HFFc6 (cell line): ENCODE measurements at regions not wholly inside any gene's neighbourhood (a gene's known extent, or its start where the extent isn't known, plus 50 kb on each side); places are given as distances from the start of the nearest gene placed in this dataset.

Experiments
- DNase-seq: peaks from one replicate; pipeline ENCODE4 v3.0.0-alpha.2; 2018
- H3K27ac Mint-ChIP-seq: 2 replicates; pipeline ENCODE4 v1.8.0; 2020; ENCODE audit warnings: mild to moderate bottlenecking, mixed read lengths
- H3K27me3 Mint-ChIP-seq: 2 replicates; pipeline ENCODE4 v1.8.0; 2021; ENCODE audit warnings: mild to moderate bottlenecking, moderate library complexity, mixed read lengths; ENCODE audit not compliant: insufficient read depth
- H3K36me3 Mint-ChIP-seq: 2 replicates; pipeline ENCODE4 v1.8.0; 2021; ENCODE audit warnings: low read depth, mixed read lengths
- H3K4me1 Mint-ChIP-seq: 2 replicates; pipeline ENCODE4 v1.8.0; 2020; ENCODE audit warnings: low read depth, mixed read lengths
- H3K4me3 Mint-ChIP-seq: 2 replicates; pipeline ENCODE4 v1.8.0; 2020; ENCODE audit warnings: mild to moderate bottlenecking, moderate library complexity, mixed read lengths
- H3K9me3 Mint-ChIP-seq: 2 replicates; pipeline ENCODE4 v1.8.0; 2020; ENCODE audit warnings: mild to moderate bottlenecking, mixed read lengths
- TF ChIP-seq, protein P1 (sequence below): fragments of 200-600 bp; sonication (generic); IDR thresholded peaks from 2 replicates; pipeline ENCODE4 v1.5.0; 2021; ENCODE audit warnings: antibody characterized with exemption, mild to moderate bottlenecking

DNA sequence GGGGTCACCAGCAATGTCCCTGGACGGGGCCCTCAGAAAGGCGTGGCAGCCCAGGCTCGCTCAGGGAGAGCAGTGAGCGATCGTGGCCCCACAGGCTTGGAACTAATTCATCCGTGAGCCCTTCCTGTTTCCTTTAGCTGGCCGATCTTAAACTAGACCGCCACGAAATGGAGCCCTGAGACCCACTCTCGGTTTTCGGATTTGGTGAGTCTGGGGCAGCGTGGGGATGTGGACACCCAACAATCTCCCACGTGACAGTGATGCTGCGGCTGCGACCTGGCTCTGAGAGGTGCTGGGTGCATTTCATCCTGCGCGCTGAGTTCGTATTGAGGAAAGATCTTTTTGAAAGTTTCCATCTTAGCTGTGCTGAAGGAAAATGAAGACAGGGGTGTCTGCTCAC lies 501.3 kb upstream of the B3GAT1 start:
- H3K9me3 Mint-ChIP-seq = peaks cover 69% of the 10 kb centered on the region
- no peaks in the 10 kb centered on the region for H3K4me1 Mint-ChIP-seq
- H3K27ac Mint-ChIP-seq = no peak overlapping the region
- TF ChIP-seq, protein P1, sequence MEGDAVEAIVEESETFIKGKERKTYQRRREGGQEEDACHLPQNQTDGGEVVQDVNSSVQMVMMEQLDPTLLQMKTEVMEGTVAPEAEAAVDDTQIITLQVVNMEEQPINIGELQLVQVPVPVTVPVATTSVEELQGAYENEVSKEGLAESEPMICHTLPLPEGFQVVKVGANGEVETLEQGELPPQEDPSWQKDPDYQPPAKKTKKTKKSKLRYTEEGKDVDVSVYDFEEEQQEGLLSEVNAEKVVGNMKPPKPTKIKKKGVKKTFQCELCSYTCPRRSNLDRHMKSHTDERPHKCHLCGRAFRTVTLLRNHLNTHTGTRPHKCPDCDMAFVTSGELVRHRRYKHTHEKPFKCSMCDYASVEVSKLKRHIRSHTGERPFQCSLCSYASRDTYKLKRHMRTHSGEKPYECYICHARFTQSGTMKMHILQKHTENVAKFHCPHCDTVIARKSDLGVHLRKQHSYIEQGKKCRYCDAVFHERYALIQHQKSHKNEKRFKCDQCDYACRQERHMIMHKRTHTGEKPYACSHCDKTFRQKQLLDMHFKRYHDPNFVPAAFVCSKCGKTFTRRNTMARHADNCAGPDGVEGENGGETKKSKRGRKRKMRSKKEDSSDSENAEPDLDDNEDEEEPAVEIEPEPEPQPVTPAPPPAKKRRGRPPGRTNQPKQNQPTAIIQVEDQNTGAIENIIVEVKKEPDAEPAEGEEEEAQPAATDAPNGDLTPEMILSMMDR = no peak
- peaks cover 16% of the 10 kb centered on the region for H3K36me3 Mint-ChIP-seq
- H3K27me3 Mint-ChIP-seq = no peaks in the 10 kb centered on the region; the same call in none of the 2 replicates
- no peak overlapping the region for H3K4me3 Mint-ChIP-seq
- DNase-seq = no peak

DNA sequence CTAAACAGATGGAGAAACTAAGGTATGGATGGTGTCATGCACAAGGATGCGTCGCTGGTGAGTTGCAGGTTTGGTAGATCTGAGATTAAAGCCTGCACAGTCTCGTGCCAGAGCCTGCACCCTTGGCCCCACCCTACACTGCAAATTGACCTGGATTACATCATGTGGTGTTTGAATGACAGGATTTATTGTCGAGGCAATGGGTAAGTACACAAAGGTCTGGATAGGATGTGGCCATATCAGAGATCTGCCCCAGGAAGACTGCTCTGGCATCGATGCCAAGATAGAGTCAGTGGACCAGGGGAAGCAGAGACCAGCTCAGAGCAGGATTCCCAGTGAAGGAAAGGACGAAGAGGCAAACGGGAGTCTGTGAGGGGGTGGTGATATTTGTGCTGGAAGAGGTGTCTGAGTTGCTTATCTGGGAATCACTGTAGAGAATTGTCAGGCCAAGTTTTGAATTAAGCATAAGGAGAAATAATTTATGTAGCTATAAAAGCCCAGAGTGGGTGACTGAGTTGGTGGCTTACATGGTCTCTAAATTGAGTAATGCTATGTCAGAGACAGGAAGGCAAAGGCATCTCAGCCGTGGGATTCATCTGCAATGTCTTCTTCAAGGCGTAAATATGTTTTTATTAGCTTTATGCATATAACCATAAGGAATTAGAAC lies 499.6 kb upstream of the B3GAT1 start:
- DNase-seq = no peak
- H3K36me3 Mint-ChIP-seq = peaks cover 16% of the 10 kb centered on the region
- TF ChIP-seq, protein P1 = no peak
- no peaks in the 10 kb centered on the region for H3K4me1 Mint-ChIP-seq
- no peaks in the 10 kb centered on the region; the same call in none of the 2 replicates for H3K27me3 Mint-ChIP-seq
- no peak overlapping the region for H3K27ac Mint-ChIP-seq
- peaks cover 74% of the 10 kb centered on the region for H3K9me3 Mint-ChIP-seq
- no peak overlapping the region for H3K4me3 Mint-ChIP-seq

DNA sequence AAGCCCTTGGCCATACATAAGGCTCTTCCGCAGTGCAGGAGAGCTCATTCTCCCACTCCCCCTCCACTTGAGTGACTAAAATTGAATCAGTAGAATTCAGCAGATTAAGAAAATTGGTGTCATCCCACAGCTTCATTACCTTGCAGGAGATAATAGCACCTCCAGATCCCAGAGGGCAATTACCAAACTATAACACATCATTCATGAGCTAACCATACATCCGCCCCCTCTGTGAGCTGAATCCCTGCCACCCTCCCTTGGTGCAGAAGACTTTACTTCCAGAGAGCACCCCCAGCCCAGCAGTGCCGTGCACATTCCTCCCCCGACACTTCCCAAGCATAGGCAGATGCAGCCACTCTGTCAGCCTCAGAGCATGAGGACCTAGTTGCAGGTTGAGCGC lies 496.5 kb upstream of the B3GAT1 start:
- no peak for DNase-seq
- Mint-ChIP-seq H3K9me3 (peaks cover 72% of the 10 kb centered on the region), H3K4me1 (no peaks in the 10 kb centered on the region), H3K27ac (no peak overlapping the region), H3K4me3 (no peak overlapping the region), H3K27me3 (no peaks in the 10 kb centered on the region; the same call in 1 of the 2 replicates), H3K36me3 (peaks cover 16% of the 10 kb centered on the region)
- TF ChIP-seq, protein P1 = no peak

DNA sequence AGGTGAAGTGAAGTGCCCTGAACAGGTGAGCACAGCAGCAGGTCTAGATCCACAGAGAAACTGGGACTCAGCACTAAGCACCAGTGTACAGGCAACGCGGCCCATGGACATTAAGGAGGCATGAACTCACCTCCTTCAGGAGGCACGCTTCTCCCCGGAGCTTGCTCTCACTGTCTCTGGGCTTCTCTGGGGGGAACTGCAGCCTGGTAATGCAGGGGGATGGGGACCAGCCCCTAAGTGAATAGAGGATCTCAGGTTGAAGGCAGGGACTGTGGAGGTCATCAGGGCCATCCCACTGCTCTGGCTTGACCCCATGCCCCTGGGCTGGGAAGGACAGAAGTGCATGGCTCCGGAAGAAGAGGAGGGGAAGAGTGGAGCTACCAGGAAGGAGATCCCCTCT lies 495.6 kb upstream of the B3GAT1 start:
- DNase-seq = no peak
- Mint-ChIP-seq H3K27ac (no peak overlapping the region), H3K4me1 (no peaks in the 10 kb centered on the region), H3K27me3 (no peaks in the 10 kb centered on the region), H3K9me3 (peaks cover 71% of the 10 kb centered on the region), H3K36me3 (peaks cover 10% of the 10 kb centered on the region), H3K4me3 (no peak overlapping the region)
- TF ChIP-seq, protein P1 = no peak

DNA sequence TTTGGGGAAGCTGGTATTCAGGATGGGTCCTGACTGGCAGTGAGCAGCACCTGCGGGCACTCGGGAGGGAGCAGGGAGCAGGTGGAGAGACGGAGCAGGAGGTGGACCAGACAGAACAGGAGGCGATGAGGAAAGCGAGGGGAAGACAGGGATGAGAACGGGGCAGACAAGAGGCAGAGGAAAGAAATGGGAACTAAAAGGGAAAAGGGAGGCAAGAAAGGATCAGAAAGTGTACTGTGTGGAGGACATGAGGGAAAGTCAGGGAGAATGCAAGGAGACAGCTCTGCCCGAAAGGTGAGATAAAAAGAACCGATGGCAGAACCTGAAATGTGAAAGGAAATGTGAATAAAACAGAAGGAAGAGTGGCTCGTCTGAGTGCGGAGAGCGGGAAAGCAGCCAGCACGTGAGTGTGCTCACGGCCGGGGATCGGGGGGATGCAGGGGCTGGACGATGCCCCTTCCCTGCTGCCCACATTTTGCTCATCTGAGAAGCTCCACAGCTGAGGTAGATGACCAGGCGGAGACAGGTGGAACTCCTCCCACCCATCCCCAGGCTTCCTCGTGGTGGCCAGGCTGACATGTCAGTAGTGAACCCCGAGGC lies 494.4 kb upstream of the B3GAT1 start:
- DNase-seq = no peak
- Mint-ChIP-seq H3K27me3 (no peaks in the 10 kb centered on the region), H3K4me3 (no peak overlapping the region), H3K36me3 (peaks cover 10% of the 10 kb centered on the region), H3K9me3 (peaks cover 73% of the 10 kb centered on the region), H3K4me1 (no peaks in the 10 kb centered on the region), H3K27ac (no peak overlapping the region)
- TF ChIP-seq, protein P1 = no peak
